Activated naive CD4-positive, alpha-beta T cell treated with anti-CD3 and anti-CD28 coated beads, Interleukin-2, amount 50 U/mL, for 24 hours (primary cell): ENCODE measurements at regions not wholly inside any gene's neighbourhood (a gene's known extent, or its start where the extent isn't known, plus 50 kb on each side); places are given as distances from the start of the nearest gene placed in this dataset.

Experiments used
- H3K27ac Mint-ChIP-seq: one replicate; pipeline ENCODE4 v1.8.0; 2021; ENCODE audit warnings: mild to moderate bottlenecking, mixed read lengths
- H3K27me3 Mint-ChIP-seq: one replicate; pipeline ENCODE4 v1.8.0; 2021; ENCODE audit warnings: mixed read lengths
- H3K36me3 Mint-ChIP-seq: one replicate; pipeline ENCODE4 v1.8.0; 2021; ENCODE audit warnings: mixed read lengths
- H3K4me1 Mint-ChIP-seq: one replicate; pipeline ENCODE4 v1.8.0; 2021; ENCODE audit warnings: mixed read lengths
- H3K4me3 Mint-ChIP-seq: one replicate; pipeline ENCODE4 v1.8.0; 2021; ENCODE audit warnings: mild to moderate bottlenecking, mixed read lengths
- H3K9me3 Mint-ChIP-seq: one replicate; pipeline ENCODE4 v1.8.0; 2021; ENCODE audit warnings: mixed read lengths

GRCh38 chr10:3631701-3632330 lies 153.2 kb downstream of the KLF6 start:
- Mint-ChIP-seq H3K27me3 (no peaks in the 10 kb centered on the region), H3K9me3 (no peaks in the 10 kb centered on the region), H3K36me3 (no peaks in the 10 kb centered on the region), H3K4me3 (no peak overlapping the region), H3K27ac (no peak overlapping the region), H3K4me1 (peaks cover 4% of the 10 kb centered on the region)

- Mint-ChIP-seq H3K9me3 (no peaks in the 10 kb centered on the region), H3K4me1 (peaks cover 4% of the 10 kb centered on the region), H3K27ac (no peak overlapping the region), H3K27me3 (no peaks in the 10 kb centered on the region), H3K36me3 (no peaks in the 10 kb centered on the region), H3K4me3 (no peak overlapping the region)
Measured at GRCh38 chr10:3631291-3631690, 153.7 kb downstream of the KLF6 start.

DNA sequence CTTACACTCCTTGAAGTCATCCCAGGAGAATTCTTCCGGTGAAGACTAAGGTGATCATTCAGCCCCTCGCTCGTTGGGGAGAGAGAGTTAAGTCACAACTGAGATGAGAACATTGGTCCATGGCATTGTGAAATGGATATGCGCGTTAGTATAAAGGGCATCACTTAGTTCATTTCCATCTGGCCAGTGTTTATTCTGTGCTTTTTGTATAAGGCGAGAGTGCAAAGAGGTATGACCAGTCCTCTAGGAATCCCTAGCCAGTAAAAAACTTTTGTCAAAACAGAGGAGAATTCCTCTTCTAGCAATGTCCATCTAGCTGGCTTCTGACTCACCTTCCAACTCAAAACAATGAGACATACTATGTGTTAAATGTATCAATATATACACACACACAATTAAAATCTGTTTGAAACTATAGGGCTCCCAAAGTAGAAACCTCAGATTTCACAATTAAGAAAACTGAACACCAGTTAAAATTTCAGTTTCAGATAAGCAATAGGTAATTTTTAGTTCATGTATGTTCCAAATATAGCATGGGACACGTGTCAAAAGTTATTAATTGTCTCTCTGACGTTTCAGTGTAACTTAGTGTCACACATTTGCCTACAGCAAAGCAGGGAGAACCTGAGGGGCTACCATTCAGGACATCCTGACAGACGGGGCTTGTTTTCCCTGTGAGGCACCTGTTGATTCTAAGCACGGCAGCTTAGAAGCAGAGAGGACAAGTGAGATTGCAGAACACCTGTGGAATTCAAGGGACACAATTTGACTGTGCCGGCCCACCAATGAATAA lies 158.9 kb downstream of the KLF6 start:
- Mint-ChIP-seq H3K4me3 (no peak overlapping the region), H3K36me3 (no peaks in the 10 kb centered on the region)

DNA sequence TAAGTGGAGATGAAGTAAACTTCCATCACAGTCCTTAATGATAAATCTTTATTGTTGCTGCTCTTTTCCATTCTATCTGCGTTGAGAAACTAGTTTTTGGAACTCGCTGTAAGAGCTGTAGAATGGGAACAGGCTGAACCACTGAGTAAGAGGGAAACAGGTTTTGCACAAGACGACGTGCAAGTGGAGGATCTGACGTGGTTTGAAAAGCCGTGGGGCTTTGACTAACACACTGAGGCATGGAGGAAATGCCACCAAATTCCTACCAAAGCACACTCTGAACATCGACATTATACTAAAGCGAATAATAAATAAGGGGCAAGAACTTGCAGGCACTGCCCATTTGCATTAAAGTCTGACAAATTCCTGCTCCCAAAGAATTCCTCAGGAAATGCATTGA lies 160.6 kb downstream of the KLF6 start:
- Mint-ChIP-seq H3K4me1 (peaks cover 15% of the 10 kb centered on the region), H3K9me3 (peaks cover 8% of the 10 kb centered on the region), H3K27me3 (no peaks in the 10 kb centered on the region), H3K4me3 (no peak overlapping the region), H3K27ac (no peak overlapping the region), H3K36me3 (peaks cover 4% of the 10 kb centered on the region)

More for the DNA sequence above, 158.9 kb downstream of the KLF6 start:
- peaks cover 15% of the 10 kb centered on the region for H3K4me1 Mint-ChIP-seq
- no peak overlapping the region for H3K27ac Mint-ChIP-seq
- H3K27me3 Mint-ChIP-seq = no peaks in the 10 kb centered on the region
- no peaks in the 10 kb centered on the region for H3K9me3 Mint-ChIP-seq

GRCh38 chr10:3623746-3624145 lies 161.3 kb downstream of the KLF6 start:
- H3K9me3 Mint-ChIP-seq = peaks cover 8% of the 10 kb centered on the region
- H3K27me3 Mint-ChIP-seq = no peaks in the 10 kb centered on the region
- no peak overlapping the region for H3K27ac Mint-ChIP-seq
- peaks cover 4% of the 10 kb centered on the region for H3K36me3 Mint-ChIP-seq
- H3K4me3 Mint-ChIP-seq = no peak overlapping the region
- H3K4me1 Mint-ChIP-seq = peaks cover 15% of the 10 kb centered on the region

DNA sequence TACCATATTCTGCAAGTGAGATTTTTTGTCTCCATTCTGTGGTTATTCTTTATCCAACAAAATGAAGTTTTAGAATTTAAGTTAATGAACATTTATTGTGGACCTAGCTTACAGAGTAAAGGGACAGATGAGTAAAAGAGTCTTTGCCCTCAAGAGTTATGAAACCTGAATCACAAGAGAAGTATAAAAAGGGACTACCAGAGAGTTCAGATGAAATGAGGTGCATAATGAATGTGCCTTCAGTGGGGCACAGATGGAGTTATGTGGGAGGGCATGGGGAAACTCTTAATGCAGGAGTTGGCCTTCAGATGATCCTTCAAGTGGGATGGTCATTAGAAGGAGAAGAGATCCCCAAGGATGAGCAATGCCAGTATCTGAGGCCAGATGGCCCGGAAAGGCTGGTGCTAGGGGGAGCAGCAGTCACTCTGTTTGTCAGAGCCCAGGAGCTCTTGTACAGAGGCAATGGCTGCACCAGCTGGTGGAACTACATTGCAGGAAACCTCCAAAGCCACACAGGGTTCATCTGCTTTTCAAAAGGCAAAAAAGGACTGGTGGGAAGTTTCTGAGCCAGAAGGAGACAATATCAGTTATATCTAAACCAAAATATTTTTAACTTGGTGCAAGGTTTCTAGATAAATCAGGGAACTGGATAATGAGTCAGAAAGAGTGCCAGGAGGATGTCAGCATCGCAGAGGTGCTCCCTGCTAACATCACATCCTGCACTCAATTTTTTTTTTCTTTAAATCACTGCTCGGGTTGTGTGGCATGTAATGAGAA lies 162.0 kb downstream of the KLF6 start:
- peak overlapping the region; percentile 33 for H3K27ac Mint-ChIP-seq
- peaks cover 15% of the 10 kb centered on the region for H3K4me1 Mint-ChIP-seq
- peaks cover 4% of the 10 kb centered on the region for H3K36me3 Mint-ChIP-seq
- H3K9me3 Mint-ChIP-seq = peaks cover 8% of the 10 kb centered on the region
- H3K27me3 Mint-ChIP-seq = no peaks in the 10 kb centered on the region
- H3K4me3 Mint-ChIP-seq = no peak overlapping the region

GRCh38 chr10:3622427-3622826 lies 162.6 kb downstream of the KLF6 start:
- H3K36me3 Mint-ChIP-seq = peaks cover 4% of the 10 kb centered on the region
- H3K27me3 Mint-ChIP-seq = no peaks in the 10 kb centered on the region
- peak overlapping the region; percentile 33 for H3K27ac Mint-ChIP-seq
- no peak overlapping the region for H3K4me3 Mint-ChIP-seq
- H3K4me1 Mint-ChIP-seq = peaks cover 15% of the 10 kb centered on the region
- H3K9me3 Mint-ChIP-seq = peaks cover 8% of the 10 kb centered on the region

DNA sequence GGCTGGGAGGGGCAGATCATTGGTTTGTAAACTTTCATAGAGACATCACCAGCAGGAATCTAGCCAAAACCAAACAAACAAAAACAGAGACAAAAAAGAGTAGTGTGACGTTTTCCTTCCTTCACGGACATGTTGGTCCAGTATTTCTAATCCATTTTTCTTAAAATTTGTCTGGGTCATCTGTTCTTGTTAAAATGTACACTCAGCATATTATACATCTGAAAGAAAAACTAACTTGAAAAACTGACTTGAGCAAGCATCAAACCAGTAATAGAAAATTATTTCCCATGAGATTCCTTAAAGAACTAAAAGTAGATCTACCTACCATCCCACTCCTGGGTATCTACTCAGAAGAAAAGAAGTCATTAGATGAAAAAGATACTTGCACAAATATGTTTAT lies 164.2 kb downstream of the KLF6 start:
- no peak overlapping the region for H3K4me3 Mint-ChIP-seq
- peaks cover 15% of the 10 kb centered on the region for H3K4me1 Mint-ChIP-seq
- H3K27me3 Mint-ChIP-seq = peaks cover 1% of the 10 kb centered on the region
- no peak overlapping the region for H3K27ac Mint-ChIP-seq
- H3K9me3 Mint-ChIP-seq = peaks cover 8% of the 10 kb centered on the region
- peaks cover 4% of the 10 kb centered on the region for H3K36me3 Mint-ChIP-seq

DNA sequence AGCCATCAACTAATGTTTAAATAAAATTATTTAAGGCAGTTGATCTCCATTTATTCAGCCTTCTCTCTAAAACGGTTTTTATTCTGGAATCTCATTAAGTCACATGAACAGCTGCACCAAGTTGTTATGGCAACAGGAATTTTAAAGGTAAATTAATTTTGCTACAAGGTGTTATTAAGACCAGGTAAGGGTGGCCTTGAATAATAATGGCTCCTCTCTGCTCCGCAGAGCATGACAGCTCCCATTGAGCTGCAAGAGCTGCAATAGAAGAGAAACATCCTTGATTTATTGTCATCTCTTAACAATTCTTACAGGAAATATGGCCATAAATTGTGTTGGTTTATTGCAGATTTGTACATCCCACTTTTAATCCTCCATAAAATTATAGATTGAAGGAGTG lies 165.8 kb downstream of the KLF6 start:
- Mint-ChIP-seq H3K36me3 (peaks cover 4% of the 10 kb centered on the region), H3K9me3 (peaks cover 8% of the 10 kb centered on the region), H3K27me3 (peaks cover 1% of the 10 kb centered on the region), H3K27ac (no peak overlapping the region), H3K4me1 (peaks cover 15% of the 10 kb centered on the region), H3K4me3 (no peak overlapping the region)

DNA sequence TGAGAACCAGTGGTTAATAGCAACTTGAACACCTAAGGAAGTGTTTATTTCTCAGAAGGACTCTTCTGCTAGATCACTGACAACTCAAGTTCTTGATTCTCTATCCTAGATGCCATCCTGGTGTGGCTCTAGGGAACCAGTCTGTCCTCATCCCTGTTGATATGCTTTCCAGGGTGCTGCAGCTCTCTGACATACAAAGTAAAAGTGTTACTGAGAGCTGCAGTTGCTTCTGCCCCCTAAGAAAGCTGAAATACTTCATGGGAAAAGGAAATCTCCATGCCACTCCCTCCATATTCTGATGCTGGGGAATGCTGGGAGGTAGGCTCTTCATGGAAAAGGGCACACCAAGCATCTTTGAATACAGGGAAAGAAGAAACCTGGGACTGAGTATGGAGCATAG lies 168.1 kb downstream of the KLF6 start:
- Mint-ChIP-seq H3K36me3 (peaks cover 4% of the 10 kb centered on the region), H3K27ac (no peak overlapping the region), H3K4me3 (no peak overlapping the region), H3K9me3 (peaks cover 8% of the 10 kb centered on the region), H3K4me1 (no peaks in the 10 kb centered on the region), H3K27me3 (peaks cover 1% of the 10 kb centered on the region)

DNA sequence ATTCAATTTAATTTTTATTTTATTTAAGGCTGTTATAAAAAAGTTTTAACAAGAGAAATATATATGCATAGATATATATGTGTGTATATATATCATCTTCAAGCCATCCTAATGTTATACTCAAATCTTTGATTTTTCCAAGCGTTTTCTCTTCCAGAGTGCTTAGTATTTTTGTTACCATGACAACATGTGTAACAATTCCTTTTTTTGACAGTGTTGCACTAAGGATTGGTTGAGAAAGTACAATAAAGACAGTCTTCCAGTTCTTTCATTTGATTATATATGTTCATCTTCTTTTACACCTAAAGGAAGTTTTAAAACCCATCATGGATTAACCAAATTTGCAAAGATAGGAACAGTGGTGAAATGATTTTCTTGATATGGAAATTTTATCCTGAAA lies 171.7 kb downstream of the KLF6 start:
- Mint-ChIP-seq H3K4me3 (no peak overlapping the region), H3K36me3 (peaks cover 7% of the 10 kb centered on the region), H3K9me3 (peaks cover 18% of the 10 kb centered on the region), H3K27me3 (peaks cover 1% of the 10 kb centered on the region), H3K4me1 (no peaks in the 10 kb centered on the region), H3K27ac (no peak overlapping the region)

DNA sequence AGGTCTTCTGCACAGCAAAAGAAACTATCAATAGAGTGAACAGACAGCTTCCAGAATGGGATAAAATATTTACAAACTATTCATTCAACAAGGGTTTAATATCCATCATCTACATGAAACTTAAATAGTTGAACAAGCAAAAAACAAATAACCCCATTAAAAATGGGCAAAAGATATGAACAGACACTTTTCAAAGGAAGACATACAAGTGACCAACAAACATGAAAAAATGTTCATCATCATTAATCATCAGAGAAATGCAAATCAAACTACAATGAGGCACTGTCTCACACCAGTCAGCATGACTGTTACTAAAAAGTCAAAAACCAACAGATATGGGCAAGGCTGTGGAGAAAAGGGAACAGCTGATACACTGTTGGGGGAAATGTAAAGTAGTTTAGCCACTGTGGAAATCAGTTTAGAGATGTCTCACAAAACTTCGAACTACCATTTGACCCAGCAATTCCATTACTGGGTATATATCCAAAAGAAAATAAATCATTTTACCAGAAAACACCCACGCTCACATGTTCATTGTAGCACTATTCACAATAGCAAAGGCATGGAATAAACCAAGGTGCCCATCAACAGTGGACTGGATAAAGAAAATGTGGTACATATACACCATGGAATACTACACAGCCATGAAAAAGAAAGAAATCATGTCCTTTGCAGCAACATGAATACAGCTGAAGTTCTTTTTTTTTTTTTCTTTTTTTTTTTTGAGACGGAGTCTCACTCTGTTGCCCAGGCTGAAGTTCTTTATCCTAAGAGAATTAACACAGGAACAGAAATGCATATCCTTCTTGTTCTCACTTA lies 172.6 kb downstream of the KLF6 start:
- Mint-ChIP-seq H3K27ac (no peak overlapping the region), H3K36me3 (peaks cover 11% of the 10 kb centered on the region), H3K27me3 (peaks cover 1% of the 10 kb centered on the region), H3K4me3 (no peak overlapping the region), H3K9me3 (peaks cover 27% of the 10 kb centered on the region), H3K4me1 (no peaks in the 10 kb centered on the region)

DNA sequence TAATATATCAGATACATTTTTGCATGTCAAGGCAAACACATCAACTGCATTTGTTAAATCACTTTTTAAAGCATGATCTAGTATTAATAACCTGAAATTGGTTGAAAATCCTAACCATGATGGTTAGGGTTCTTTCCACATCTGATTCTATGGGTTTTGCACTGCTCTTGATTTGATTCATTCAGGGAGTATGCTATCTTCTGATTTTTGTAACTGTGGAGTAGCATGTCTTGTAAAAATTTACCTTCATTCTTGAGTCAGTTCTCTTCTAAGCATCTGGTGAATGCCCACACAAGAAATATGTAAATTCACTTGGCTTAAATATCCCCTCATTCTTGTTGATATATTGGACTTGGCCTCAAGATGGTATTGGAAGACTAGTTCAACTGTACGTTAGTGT lies 178.7 kb downstream of the KLF6 start:
- peak overlapping the region; percentile 21 for H3K27ac Mint-ChIP-seq
- peaks cover 6% of the 10 kb centered on the region for H3K4me1 Mint-ChIP-seq
- peaks cover 18% of the 10 kb centered on the region for H3K36me3 Mint-ChIP-seq
- H3K4me3 Mint-ChIP-seq = no peak overlapping the region
- H3K9me3 Mint-ChIP-seq = peaks cover 32% of the 10 kb centered on the region
- peaks cover 3% of the 10 kb centered on the region for H3K27me3 Mint-ChIP-seq

DNA sequence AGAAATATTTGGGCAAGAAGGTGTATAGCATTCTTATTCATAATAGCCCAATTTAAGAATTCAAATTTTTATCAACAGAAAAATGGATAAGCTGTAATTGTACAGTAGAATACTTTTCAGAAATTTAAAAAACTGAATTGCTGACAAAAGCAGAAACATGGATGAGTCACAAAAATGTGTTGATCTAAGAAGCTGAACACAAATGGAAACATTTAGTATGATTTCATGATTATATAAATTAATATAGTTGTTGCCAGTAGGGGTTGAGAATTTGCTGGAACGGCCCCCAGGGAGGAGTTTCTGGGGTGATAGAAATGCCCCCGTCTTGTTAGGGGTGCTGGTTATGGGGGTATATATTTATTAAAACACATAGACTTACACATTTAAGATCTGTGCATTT lies 179.1 kb downstream of the KLF6 start:
- H3K4me3 Mint-ChIP-seq = no peak overlapping the region
- peaks cover 6% of the 10 kb centered on the region for H3K4me1 Mint-ChIP-seq
- H3K9me3 Mint-ChIP-seq = peaks cover 29% of the 10 kb centered on the region
- H3K36me3 Mint-ChIP-seq = peaks cover 16% of the 10 kb centered on the region
- no peak overlapping the region for H3K27ac Mint-ChIP-seq
- H3K27me3 Mint-ChIP-seq = peaks cover 3% of the 10 kb centered on the region

- Mint-ChIP-seq H3K27me3 (no peaks in the 10 kb centered on the region), H3K27ac (no peak overlapping the region), H3K4me3 (no peak overlapping the region), H3K9me3 (no peaks in the 10 kb centered on the region), H3K4me1 (no peaks in the 10 kb centered on the region), H3K36me3 (no peaks in the 10 kb centered on the region)
Measured at GRCh38 chr10:3595736-3596135, 189.3 kb downstream of the KLF6 start.
